H1 (cell line): ENCODE measurements at regions not wholly inside any gene's neighbourhood (a gene's known extent, or its start where the extent isn't known, plus 50 kb on each side); places are given as distances from the start of the nearest gene placed in this dataset.

Source experiments
- CTCF ChIA-PET: fragments of 300-600 bp; sonication (Branson Sonifier 250); formaldehyde crosslinking; loops from one replicate; lab custom pipeline; 2021; ENCODE audit not compliant: partially characterized antibody; lab: Charles Lee
- POLR2A ChIA-PET: fragments of 300-600 bp; sonication (Branson Sonifier 250); formaldehyde crosslinking; loops from one replicate; lab custom pipeline; 2021; ENCODE audit warnings: inconsistent platforms; ENCODE audit not compliant: partially characterized antibody; lab: Charles Lee
- DNase-seq, 2 experiments: peaks; one replicate each; pipeline versions ENCODE4 v3.0.0 to v3.0.0-alpha.2; 2010 to 2022; ENCODE audit warnings: low spot score in 2 of 2, low read depth in 1 of 2, mixed read lengths in 1 of 2
- FAIRE-seq: peaks from 2 replicates; lab custom pipeline; 2011; peaks lifted over from hg19 to GRCh38; lab: Jason Lieb, UNC
- H2AFZ ChIP-seq: 2 replicates; pipeline ENCODE4 v1.8.1; 2012; ENCODE audit warnings: low read length, inconsistent platforms
- H2AK5ac ChIP-seq: 2 replicates; pipeline ENCODE4 v1.6.1; 2013; ENCODE audit warnings: low read depth, low read length
- H2BK120ac ChIP-seq: replicated peaks from 2 replicates; pipeline ENCODE3; 2013; ENCODE audit warnings: low read depth, low read length, inconsistent platforms
- H2BK12ac ChIP-seq: 2 replicates; pipeline ENCODE4 v1.6.1; 2013; ENCODE audit warnings: low read depth, low read length
- H2BK15ac ChIP-seq: 2 replicates; pipeline ENCODE4 v1.6.1; 2013; ENCODE audit warnings: low read length
- H2BK20ac ChIP-seq: 2 replicates; pipeline ENCODE4 v1.6.1; 2013; ENCODE audit warnings: low read length
- H2BK5ac ChIP-seq: 2 replicates; pipeline ENCODE4 v1.6.1; 2013; ENCODE audit warnings: low read depth, low read length
- H3K14ac ChIP-seq: 2 replicates; pipeline ENCODE4 v1.6.1; 2013; ENCODE audit warnings: inconsistent platforms; ENCODE audit not compliant: insufficient read length
- H3K18ac ChIP-seq: 2 replicates; pipeline ENCODE4 v1.6.1; 2013; ENCODE audit warnings: low read length; ENCODE audit errors: extremely low read depth
- H3K23ac ChIP-seq: 2 replicates; pipeline ENCODE4 v1.6.1; 2013; ENCODE audit warnings: inconsistent platforms; ENCODE audit not compliant: insufficient read length
- H3K23me2 ChIP-seq: 2 replicates; pipeline ENCODE4 v1.6.1; 2013; ENCODE audit warnings: low read depth, low read length
- H3K27ac ChIP-seq: 2 replicates; pipeline ENCODE4 v1.6.1; 2011; ENCODE audit warnings: low read depth, low read length, inconsistent platforms
- H3K27me3 ChIP-seq, 4 experiments: replicated peaks in 1 of 4; 1 replicate in 1 of 4; 2 replicates in 3 of 4; pipeline versions ENCODE4 v1.6.1 to v1.8.1; 2011 to 2013; ENCODE audit warnings: low read length in 3 of 4, mild to moderate bottlenecking in 3 of 4, inconsistent platforms in 2 of 4, mixed read lengths in 2 of 4, moderate library complexity in 1 of 4; ENCODE audit not compliant: control insufficient read depth in 3 of 4, insufficient read depth in 3 of 4; ENCODE audit errors: extremely low read depth in 1 of 4
- H3K36me3 ChIP-seq, 4 experiments: 2 replicates each; pipeline versions ENCODE4 v1.6.1 to v1.8.1; 2011 to 2013; ENCODE audit warnings: mild to moderate bottlenecking in 4 of 4, low read length in 3 of 4, moderate library complexity in 2 of 4, control low read depth in 1 of 4, inconsistent platforms in 1 of 4; ENCODE audit not compliant: insufficient read depth in 4 of 4, control insufficient read depth in 2 of 4
- H3K4ac ChIP-seq: replicated peaks from 2 replicates; pipeline ENCODE3; 2013; ENCODE audit warnings: low read length, low read depth, mixed read lengths, inconsistent platforms; ENCODE audit not compliant: insufficient read length
- H3K4me1 ChIP-seq, 4 experiments: replicated peaks in 1 of 4; 1 replicate in 1 of 4; 2 replicates in 3 of 4; pipeline versions ENCODE4 v1.6.1 to v1.8.1; 2011 to 2013; ENCODE audit warnings: low read length in 3 of 4, inconsistent platforms in 2 of 4, mixed read lengths in 1 of 4; ENCODE audit not compliant: insufficient read depth in 4 of 4, control insufficient read depth in 3 of 4
- H3K4me2 ChIP-seq, 2 experiments: 2 replicates each; pipeline versions ENCODE4 v1.6.1 to v1.8.1; 2011 to 2013; ENCODE audit warnings: low read depth in 2 of 2, low read length in 2 of 2, control low read depth in 1 of 2, inconsistent platforms in 1 of 2, mild to moderate bottlenecking in 1 of 2; ENCODE audit not compliant: insufficient read depth in 1 of 2
- H3K4me3 ChIP-seq, 4 experiments: fragments of 200-600, 300-600 bp in 1 of 4; sonication (generic), shearing (Covaris generic), sonication (Bioruptor Twin) in 1 of 4; 2 replicates each; pipeline versions ENCODE4 v1.5.1 to v1.8.1; 2011 to 2016; ENCODE audit warnings: low read length in 4 of 4, low read depth in 3 of 4, control low read depth in 2 of 4, inconsistent platforms in 2 of 4, mild to moderate bottlenecking in 2 of 4, mixed read lengths in 1 of 4, moderate library complexity in 1 of 4; ENCODE audit not compliant: insufficient read depth in 2 of 4; ENCODE audit errors: extremely low read depth in 1 of 4
- H3K56ac ChIP-seq: replicated peaks from 2 replicates; pipeline ENCODE3; 2013; ENCODE audit warnings: low read depth, mild to moderate bottlenecking, mixed read lengths, low read length, inconsistent platforms; ENCODE audit not compliant: insufficient read length
- H3K79me1 ChIP-seq: 2 replicates; pipeline ENCODE4 v1.6.1; 2013; ENCODE audit warnings: low read depth, low read length, control low read depth
- H3K79me2 ChIP-seq, 2 experiments: 2 replicates each; pipeline versions ENCODE4 v1.6.1 to v1.8.1; 2012 to 2013; ENCODE audit warnings: low read length in 2 of 2, mild to moderate bottlenecking in 2 of 2, inconsistent platforms in 1 of 2; ENCODE audit not compliant: insufficient read depth in 2 of 2, control insufficient read depth in 1 of 2
- H3K9ac ChIP-seq, 4 experiments: replicated peaks in 1 of 4; 1 replicate in 1 of 4; 2 replicates in 3 of 4; pipeline versions ENCODE4 v1.6.1 to v1.8.1; 2011 to 2013; ENCODE audit warnings: low read depth in 3 of 4, low read length in 3 of 4, control low read depth in 2 of 4, mild to moderate bottlenecking in 2 of 4, moderate library complexity in 2 of 4, inconsistent platforms in 1 of 4; ENCODE audit errors: extremely low read depth in 1 of 4
- H3K9me3 ChIP-seq, 2 experiments: 2 replicates each; pipeline versions ENCODE4 v1.6.1 to v1.8.1; 2012 to 2013; ENCODE audit warnings: mild to moderate bottlenecking in 2 of 2, moderate library complexity in 2 of 2, control low read depth in 1 of 2, inconsistent platforms in 1 of 2, low read depth in 1 of 2, low read length in 1 of 2, mixed read lengths in 1 of 2; ENCODE audit not compliant: insufficient read depth in 2 of 2
- H4K20me1 ChIP-seq, 2 experiments: replicated peaks in 1 of 2; 2 replicates each; pipeline versions ENCODE3 to v1.8.1; 2011 to 2013; ENCODE audit warnings: inconsistent platforms in 2 of 2, low read length in 2 of 2, mild to moderate bottlenecking in 1 of 2; ENCODE audit not compliant: insufficient read depth in 2 of 2, control insufficient read depth in 1 of 2
- H4K5ac ChIP-seq: 2 replicates; pipeline ENCODE4 v1.6.1; 2013; ENCODE audit warnings: low read length, low read depth, mixed read lengths, inconsistent platforms; ENCODE audit not compliant: insufficient read length
- H4K8ac ChIP-seq: 2 replicates; pipeline ENCODE4 v1.8.0; 2013; ENCODE audit warnings: mild to moderate bottlenecking, moderate library complexity, low read length, inconsistent platforms; ENCODE audit not compliant: insufficient read depth; ENCODE audit errors: extremely low read depth
- H4K91ac ChIP-seq: replicated peaks from 2 replicates; pipeline ENCODE3; 2013; ENCODE audit warnings: low read length, mixed read lengths, inconsistent platforms; ENCODE audit not compliant: insufficient read length
- CEBPB ChIP-seq: IDR thresholded peaks from 2 replicates; pipeline ENCODE4 v1.6.1; 2012; ENCODE audit warnings: low read depth, low read length
- EGR1 ChIP-seq: IDR thresholded peaks from 2 replicates; pipeline ENCODE4 v1.6.1; 2011; ENCODE audit warnings: low read depth, low read length, borderline replicate concordance
- GABPA ChIP-seq: IDR thresholded peaks from 2 replicates; pipeline ENCODE4 v1.6.1; 2011; ENCODE audit warnings: mild to moderate bottlenecking, low read length, moderate library complexity, borderline replicate concordance; ENCODE audit not compliant: insufficient read depth
- HDAC6 ChIP-seq: IDR thresholded peaks from one replicate; pipeline ENCODE4 v1.7.1; 2012; ENCODE audit warnings: low read depth, mild to moderate bottlenecking, inconsistent platforms, low read length, moderate library complexity
- KDM1A ChIP-seq: fragments of 200-600, 300-600 bp; sonication (generic); IDR thresholded peaks from 2 replicates; pipeline ENCODE4 v1.7.1; 2016; ENCODE audit warnings: mild to moderate bottlenecking, low read length, borderline replicate concordance
- KDM5A ChIP-seq: fragments of 200-600 bp; IDR thresholded peaks from 2 replicates; pipeline ENCODE4 v1.7.1; 2012; ENCODE audit warnings: mild to moderate bottlenecking, low read length, inconsistent platforms, mixed read lengths
- POLR2AphosphoS5 ChIP-seq: IDR thresholded peaks from 2 replicates; pipeline ENCODE4 v1.6.1; 2011; ENCODE audit warnings: low read depth, low read length
- SIN3A ChIP-seq, 2 experiments: IDR thresholded peaks in 1 of 2; conservative IDR thresholded peaks in 1 of 2; 2 replicates each; pipeline ENCODE4 v1.6.1; 2011 to 2012; ENCODE audit warnings: low read length in 2 of 2, improper control_type of control experiment in 1 of 2, low read depth in 1 of 2, mild to moderate bottlenecking in 1 of 2
- SIRT6 ChIP-seq: IDR thresholded peaks from one replicate; pipeline ENCODE4 v1.7.1; 2012; ENCODE audit warnings: low read length, inconsistent platforms
- TCF12 ChIP-seq: IDR thresholded peaks from 2 replicates; pipeline ENCODE4 v1.6.1; 2011; ENCODE audit warnings: low read depth, mild to moderate bottlenecking, low read length
- TF ChIP-seq, protein P1 (sequence below): IDR thresholded peaks from 2 replicates; pipeline ENCODE4 v1.6.1; 2011; ENCODE audit warnings: low read depth, mild to moderate bottlenecking, low read length; ENCODE audit not compliant: insufficient read depth

DNA sequence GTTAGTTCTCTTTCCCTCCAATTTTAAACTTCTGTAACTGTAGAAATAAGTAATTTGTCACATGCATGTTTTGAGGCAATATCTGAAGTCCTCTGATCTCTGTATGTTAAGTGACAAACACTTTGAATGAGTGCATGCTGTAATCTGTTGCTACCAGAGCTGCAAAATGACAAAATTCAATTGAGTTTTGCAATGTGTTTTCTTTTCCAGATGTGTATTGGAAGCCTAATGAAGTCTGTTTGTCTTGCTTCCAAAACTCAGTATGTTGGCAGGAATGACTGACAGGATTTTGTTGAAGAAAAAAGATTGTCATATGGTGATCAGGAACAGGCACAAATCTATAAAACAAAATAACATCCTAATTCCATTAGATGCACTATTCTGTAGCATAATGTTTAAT, 561.6 kb upstream of the CDH8 start:
- H2BK120ac ChIP-seq: no peak overlapping the region

More for the DNA sequence above, 561.6 kb upstream of the CDH8 start:
- no peak overlapping the region for H4K91ac ChIP-seq
- no peaks in the 10 kb centered on the region for H3K79me1 ChIP-seq
- no peak overlapping the region for H4K8ac ChIP-seq
- no peak overlapping the region for H3K14ac ChIP-seq
- H3K4me3 ChIP-seq: no peak overlapping the region
- no peak overlapping the region for H2BK5ac ChIP-seq
- H3K56ac ChIP-seq: no peak overlapping the region
- no peak for FAIRE-seq
- no peaks in the 10 kb centered on the region for H3K9me3 ChIP-seq
- H2BK12ac ChIP-seq: no peak overlapping the region
- no peak overlapping the region for H3K4ac ChIP-seq
- no peak overlapping the region for H2AK5ac ChIP-seq
- DNase-seq: no peak
- no peak overlapping the region for H2AFZ ChIP-seq
- H3K79me2 ChIP-seq: no peaks in the 10 kb centered on the region
- POLR2A ChIA-PET: no interaction called here
- no peak overlapping the region for H3K27ac ChIP-seq
- H3K9ac ChIP-seq: no peak overlapping the region
- no peak overlapping the region for H4K5ac ChIP-seq
- no peaks in the 10 kb centered on the region for H3K4me1 ChIP-seq
- H2BK20ac ChIP-seq: no peak overlapping the region
- no peak for TF ChIP-seq SIN3A (conservative IDR thresholded peaks at IDR 0.05 in 1 of 2, IDR thresholded peaks at IDR 0.05 in 1 of 2; ENCODE audit: low read depth in 1 of 2, low read length in 2 of 2)
- no peak for TF ChIP-seq TCF12
- no peak for TF ChIP-seq CEBPB
- TF ChIP-seq SIRT6: no peak
- no peak for TF ChIP-seq HDAC6
- TF ChIP-seq EGR1: no peak
- no peak for TF ChIP-seq KDM5A
- TF ChIP-seq KDM1A: no peak
- TF ChIP-seq, protein P1, sequence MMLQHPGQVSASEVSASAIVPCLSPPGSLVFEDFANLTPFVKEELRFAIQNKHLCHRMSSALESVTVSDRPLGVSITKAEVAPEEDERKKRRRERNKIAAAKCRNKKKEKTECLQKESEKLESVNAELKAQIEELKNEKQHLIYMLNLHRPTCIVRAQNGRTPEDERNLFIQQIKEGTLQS: no peak
- TF ChIP-seq GABPA: no peak
- TF ChIP-seq POLR2AphosphoS5: no peak
- TF ChIP-seq, all 59 proteins: peak for 0
- no peak overlapping the region for H2BK15ac ChIP-seq
- H4K20me1 ChIP-seq: no peaks in the 10 kb centered on the region
- H3K18ac ChIP-seq: no peak overlapping the region
- no peak overlapping the region for H3K4me2 ChIP-seq
- H3K36me3 ChIP-seq: no peaks in the 10 kb centered on the region
- no peak overlapping the region for H3K23ac ChIP-seq
- no peaks in the 10 kb centered on the region for H3K27me3 ChIP-seq
- CTCF ChIA-PET: no interaction called here
- H3K23me2 ChIP-seq: no peaks in the 10 kb centered on the region
